Effector CD8-positive, alpha-beta T cell (primary cell): ENCODE measurements at regions not wholly inside any gene's neighbourhood (a gene's known extent, or its start where the extent isn't known, plus 50 kb on each side); places are given as distances from the start of the nearest gene placed in this dataset.
"Not testable (repeated sequence)": the region's sequence is repeated elsewhere in the genome, so short reads cannot be mapped to it uniquely, and the experiment has no call there.

Experiments
- DNase-seq: peaks from one replicate; lab custom pipeline; 2025; lab: John Stamatoyannopoulos, UW

GRCh38 chr3:124635169-124635539, 95.1 kb upstream of the UMPS start:
- DNase-seq: no peak

GRCh38 chr3:124636101-124636862, 94.0 kb upstream of the UMPS start:
- DNase-seq: no peak

GRCh38 chr3:124636863-124637296, 93.4 kb upstream of the UMPS start:
- no peak for DNase-seq

GRCh38 chr3:124639406-124640237, 90.6 kb upstream of the UMPS start:
- DNase-seq: no peak

- no peak for DNase-seq
Measured at GRCh38 chr3:124640635-124641306, 89.5 kb upstream of the UMPS start.

GRCh38 chr3:124643453-124643852, 86.8 kb upstream of the UMPS start:
- DNase-seq: no peak

GRCh38 chr3:124646186-124646585, 84.1 kb upstream of the UMPS start:
- not testable (repeated sequence) for DNase-seq

- no peak for DNase-seq
Measured at GRCh38 chr3:124648551-124648950, 81.7 kb upstream of the UMPS start.

GRCh38 chr3:124650798-124651197, 79.5 kb upstream of the UMPS start:
- no peak for DNase-seq

GRCh38 chr3:124651416-124651815, 78.8 kb upstream of the UMPS start:
- not testable (repeated sequence) for DNase-seq

GRCh38 chr3:124652009-124652408, 78.2 kb upstream of the UMPS start:
- no peak for DNase-seq

GRCh38 chr3:124653071-124653796, 77.0 kb upstream of the UMPS start:
- no peak for DNase-seq

- DNase-seq: no peak
Measured at GRCh38 chr3:124653797-124654469, 76.3 kb upstream of the UMPS start.

GRCh38 chr3:124654470-124654845, 75.8 kb upstream of the UMPS start:
- DNase-seq: no peak

GRCh38 chr3:124656531-124656930, 73.7 kb upstream of the UMPS start:
- no peak for DNase-seq

GRCh38 chr3:124657138-124657537, 73.1 kb upstream of the UMPS start:
- DNase-seq: no peak

GRCh38 chr3:124658270-124658669, 72.0 kb upstream of the UMPS start:
- no peak for DNase-seq

GRCh38 chr3:124659175-124659574, 71.1 kb upstream of the UMPS start:
- DNase-seq: no peak

- DNase-seq: no peak
Measured at GRCh38 chr3:124660599-124660998, 69.7 kb upstream of the UMPS start.

GRCh38 chr3:124663690-124664089, 66.6 kb upstream of the UMPS start:
- no peak for DNase-seq

- DNase-seq: no peak
Measured at GRCh38 chr3:124664804-124665203, 65.4 kb upstream of the UMPS start.
